ENCODE measurements at regions not wholly inside any gene's neighbourhood (a gene's known extent, or its start where the extent isn't known, plus 50 kb on each side); places are given as distances from the start of the nearest gene placed in this dataset.

DNA sequence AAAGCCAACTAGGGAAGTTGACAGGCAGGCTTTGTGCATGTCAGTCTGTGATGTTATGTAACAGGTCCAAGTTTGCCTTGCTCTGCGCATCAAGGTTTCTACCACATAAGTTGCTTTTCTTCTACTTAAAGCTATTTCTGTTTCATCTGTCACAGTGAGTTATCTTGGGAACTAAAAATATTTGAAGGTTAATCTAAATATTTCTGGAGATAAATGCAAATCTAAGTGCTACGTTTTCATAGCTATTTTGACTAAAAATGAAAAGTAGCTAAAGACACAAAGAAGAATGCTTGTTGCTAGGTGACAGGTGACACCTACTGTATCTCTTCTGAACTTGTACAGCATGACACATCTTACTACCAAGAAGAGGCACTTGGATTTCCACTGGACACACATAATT is 135.6 kb downstream of the KLF12 start:
- Mint-ChIP-seq H3K4me3 (no peak overlapping the region), H3K4me1 (no peaks in the 10 kb centered on the region), H3K27me3 (ENCODE audit: low read depth in 3 of 3) (no peaks in the 10 kb centered on the region), H3K36me3 (no peaks in the 10 kb centered on the region), H3K27ac (no peak overlapping the region), H3K9me3 (peaks cover 0 to 3% (median 0%) of the 10 kb centered on the region in 7 donors)
- intact Hi-C loops (cut with micrococcal nuclease): no loop called here
- TF ChIP-seq, protein P1, sequence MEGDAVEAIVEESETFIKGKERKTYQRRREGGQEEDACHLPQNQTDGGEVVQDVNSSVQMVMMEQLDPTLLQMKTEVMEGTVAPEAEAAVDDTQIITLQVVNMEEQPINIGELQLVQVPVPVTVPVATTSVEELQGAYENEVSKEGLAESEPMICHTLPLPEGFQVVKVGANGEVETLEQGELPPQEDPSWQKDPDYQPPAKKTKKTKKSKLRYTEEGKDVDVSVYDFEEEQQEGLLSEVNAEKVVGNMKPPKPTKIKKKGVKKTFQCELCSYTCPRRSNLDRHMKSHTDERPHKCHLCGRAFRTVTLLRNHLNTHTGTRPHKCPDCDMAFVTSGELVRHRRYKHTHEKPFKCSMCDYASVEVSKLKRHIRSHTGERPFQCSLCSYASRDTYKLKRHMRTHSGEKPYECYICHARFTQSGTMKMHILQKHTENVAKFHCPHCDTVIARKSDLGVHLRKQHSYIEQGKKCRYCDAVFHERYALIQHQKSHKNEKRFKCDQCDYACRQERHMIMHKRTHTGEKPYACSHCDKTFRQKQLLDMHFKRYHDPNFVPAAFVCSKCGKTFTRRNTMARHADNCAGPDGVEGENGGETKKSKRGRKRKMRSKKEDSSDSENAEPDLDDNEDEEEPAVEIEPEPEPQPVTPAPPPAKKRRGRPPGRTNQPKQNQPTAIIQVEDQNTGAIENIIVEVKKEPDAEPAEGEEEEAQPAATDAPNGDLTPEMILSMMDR (IDR thresholded peaks at IDR 0.05): no peak
- Histone ChIP-seq H3K4me1 (ENCODE audit: control insufficient read depth in 1 of 2, insufficient read depth in 2 of 2, low read length in 2 of 2) (no peaks in the 10 kb centered on the region), H3K4me2 (replicated peaks; ENCODE audit: extremely low read depth, low read length, poor library complexity, severe bottlenecking) (no peak overlapping the region), H3K27ac (ENCODE audit: low read depth in 1 of 2, low read length in 2 of 2) (no peak overlapping the region), H3K4me3 (replicated peaks in 1 of 3; ENCODE audit: low read depth in 2 of 3, low read length in 3 of 3) (no peak overlapping the region), H3K9ac (ENCODE audit: insufficient read depth, low read length, poor library complexity, severe bottlenecking) (no peak overlapping the region), H3K9me3 (replicated peaks in 1 of 2; ENCODE audit: control insufficient read depth in 1 of 2, insufficient read depth in 1 of 2, low read length in 2 of 2) (no peaks in the 10 kb centered on the region), H3K36me3 (replicated peaks in 1 of 2; ENCODE audit: control insufficient read depth in 1 of 2, insufficient read depth in 2 of 2, low read length in 2 of 2) (no peaks in the 10 kb centered on the region), H4K20me1 (ENCODE audit: insufficient read depth, low read length) (no peaks in the 10 kb centered on the region), H2AFZ (ENCODE audit: insufficient read depth, low read depth, low read length, poor library complexity, severe bottlenecking) (no peak overlapping the region), H3K79me2 (ENCODE audit: insufficient read depth, low read length) (no peaks in the 10 kb centered on the region), H3K27me3 (ENCODE audit: control insufficient read depth in 2 of 2, insufficient read depth in 2 of 2, low read length in 2 of 2) (no peaks in the 10 kb centered on the region)
- WGBS (ENCODE audit: insufficient coverage): no CpG with 5 or more reads among the region's 2 CpGs
- no peak for DNase-seq

DNA sequence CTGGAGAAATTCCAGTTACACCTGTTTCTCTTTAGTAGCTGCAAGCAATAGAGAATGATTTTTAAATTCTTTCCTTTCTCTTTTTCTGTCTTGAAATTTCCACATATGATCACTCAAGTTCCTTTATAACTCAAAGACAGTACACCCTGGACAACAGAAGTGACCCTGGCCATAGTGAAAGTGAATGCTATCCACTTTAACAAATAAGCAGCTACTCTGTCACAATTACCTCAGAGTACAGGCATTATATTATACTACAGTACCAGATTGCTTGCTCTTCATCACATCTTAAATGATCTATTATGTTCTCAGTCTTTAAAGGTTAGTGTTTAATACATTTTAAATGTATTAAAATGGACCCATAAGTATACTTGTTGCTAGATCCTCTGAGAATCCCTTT is 136.2 kb downstream of the KLF12 start:
- no peak overlapping the region for H3K27ac Mint-ChIP-seq
- H4K20me1 ChIP-seq (ENCODE audit: insufficient read depth, low read length): no peaks in the 10 kb centered on the region
- no peak overlapping the region for H3K4me2 ChIP-seq (replicated peaks; ENCODE audit: extremely low read depth, low read length, poor library complexity, severe bottlenecking)
- H3K36me3 Mint-ChIP-seq: no peaks in the 10 kb centered on the region
- no peak overlapping the region for H2AFZ ChIP-seq (ENCODE audit: insufficient read depth, low read depth, low read length, poor library complexity, severe bottlenecking)
- no peak overlapping the region for H3K4me3 Mint-ChIP-seq
- peaks cover 0 to 3% (median 0%) of the 10 kb centered on the region in 7 donors for H3K9me3 Mint-ChIP-seq
- no peaks in the 10 kb centered on the region for H3K27me3 Mint-ChIP-seq (ENCODE audit: low read depth in 3 of 3)
- H3K9ac ChIP-seq (ENCODE audit: insufficient read depth, low read length, poor library complexity, severe bottlenecking): no peak overlapping the region
- no peaks in the 10 kb centered on the region for H3K4me1 ChIP-seq (ENCODE audit: control insufficient read depth in 1 of 2, insufficient read depth in 2 of 2, low read length in 2 of 2)
- no peaks in the 10 kb centered on the region for H3K79me2 ChIP-seq (ENCODE audit: insufficient read depth, low read length)
- no peak overlapping the region for H3K4me3 ChIP-seq (replicated peaks in 1 of 3; ENCODE audit: low read depth in 2 of 3, low read length in 3 of 3)
- no peak for DNase-seq
- no peaks in the 10 kb centered on the region for H3K36me3 ChIP-seq (replicated peaks in 1 of 2; ENCODE audit: control insufficient read depth in 1 of 2, insufficient read depth in 2 of 2, low read length in 2 of 2)
- no peak overlapping the region for H3K27ac ChIP-seq (ENCODE audit: low read depth in 1 of 2, low read length in 2 of 2)
- no peaks in the 10 kb centered on the region for H3K4me1 Mint-ChIP-seq
- TF ChIP-seq, protein P1 (IDR thresholded peaks at IDR 0.05): no peak
- no peaks in the 10 kb centered on the region for H3K27me3 ChIP-seq (ENCODE audit: control insufficient read depth in 2 of 2, insufficient read depth in 2 of 2, low read length in 2 of 2)
- no peaks in the 10 kb centered on the region for H3K9me3 ChIP-seq (replicated peaks in 1 of 2; ENCODE audit: control insufficient read depth in 1 of 2, insufficient read depth in 1 of 2, low read length in 2 of 2)
- intact Hi-C loops (cut with micrococcal nuclease): no loop called here

Data from CD14-positive monocyte (primary cell).